ENCODE measurements at regions not wholly inside any gene's neighbourhood (a gene's known extent, or its start where the extent isn't known, plus 50 kb on each side); places are given as distances from the start of the nearest gene placed in this dataset.

- Histone ChIP-seq H3K4me3 (ENCODE audit: low read depth, low read length) (no peak overlapping the region), H3K27me3 (replicated peaks; ENCODE audit: control insufficient read depth, insufficient read depth, low read length) (no peaks in the 10 kb centered on the region), H3K9me3 (no peaks in the 10 kb centered on the region), H3K4me1 (no peaks in the 10 kb centered on the region), H3K36me3 (ENCODE audit: control insufficient read depth, insufficient read depth, low read length) (no peaks in the 10 kb centered on the region)
- Mint-ChIP-seq H3K9me3 (ENCODE audit: unreplicated experiment) (no peaks in the 10 kb centered on the region), H3K4me3 (ENCODE audit: unreplicated experiment) (no peak overlapping the region), H3K27me3 (ENCODE audit: insufficient read depth, unreplicated experiment) (no peaks in the 10 kb centered on the region), H3K27ac (ENCODE audit: unreplicated experiment) (no peak overlapping the region), H3K4me1 (ENCODE audit: low read depth, unreplicated experiment) (no peaks in the 10 kb centered on the region), H3K36me3 (ENCODE audit: insufficient read depth, unreplicated experiment) (no peaks in the 10 kb centered on the region)
- no TSS peak for BruUV-seq (replicated peaks)
- CTCF ChIA-PET, result no interaction called here
- DNase-seq, result no peak
- POLR2A ChIA-PET, result no interaction called here
- intact Hi-C loops (cut with micrococcal nuclease; ENCODE audit: unreplicated experiment), result no loop called here
- TF ChIP-seq CTCF (IDR thresholded peaks at IDR 0.05; ENCODE audit: insufficient read depth in 1 of 2, low read depth in 1 of 2, low read length in 1 of 2, severe bottlenecking in 1 of 2, unreplicated experiment in 1 of 2), result no peak
Measured at GRCh38 chr4:160142579-160142978, 1039.7 kb downstream of the RAPGEF2 start.

GRCh38 chr4:160143574-160143973 is 1040.7 kb downstream of the RAPGEF2 start:
- H3K4me3 ChIP-seq (ENCODE audit: low read depth, low read length), result no peak overlapping the region
- TF ChIP-seq CTCF (IDR thresholded peaks at IDR 0.05; ENCODE audit: insufficient read depth in 1 of 2, low read depth in 1 of 2, low read length in 1 of 2, severe bottlenecking in 1 of 2, unreplicated experiment in 1 of 2), result no peak
- intact Hi-C loops (cut with micrococcal nuclease; ENCODE audit: unreplicated experiment), result no loop called here
- H3K27me3 Mint-ChIP-seq (ENCODE audit: insufficient read depth, unreplicated experiment), result no peaks in the 10 kb centered on the region
- H3K36me3 ChIP-seq (ENCODE audit: control insufficient read depth, insufficient read depth, low read length), result no peaks in the 10 kb centered on the region
- H3K4me3 Mint-ChIP-seq (ENCODE audit: unreplicated experiment), result no peak overlapping the region
- no peaks in the 10 kb centered on the region for H3K9me3 ChIP-seq
- H3K4me1 Mint-ChIP-seq (ENCODE audit: low read depth, unreplicated experiment), result no peaks in the 10 kb centered on the region
- no peaks in the 10 kb centered on the region for H3K27me3 ChIP-seq (replicated peaks; ENCODE audit: control insufficient read depth, insufficient read depth, low read length)
- POLR2A ChIA-PET, result no interaction called here
- CTCF ChIA-PET, result no interaction called here
- H3K27ac Mint-ChIP-seq (ENCODE audit: unreplicated experiment), result no peak overlapping the region
- no peak for DNase-seq
- H3K4me1 ChIP-seq, result no peaks in the 10 kb centered on the region
- no peaks in the 10 kb centered on the region for H3K9me3 Mint-ChIP-seq (ENCODE audit: unreplicated experiment)
- H3K36me3 Mint-ChIP-seq (ENCODE audit: insufficient read depth, unreplicated experiment), result no peaks in the 10 kb centered on the region
- BruUV-seq (replicated peaks), result no TSS peak

- H3K27me3 ChIP-seq (replicated peaks; ENCODE audit: control insufficient read depth, insufficient read depth, low read length), result no peaks in the 10 kb centered on the region
- BruUV-seq (replicated peaks), result no TSS peak
- TF ChIP-seq CTCF (IDR thresholded peaks at IDR 0.05; ENCODE audit: insufficient read depth in 1 of 2, low read depth in 1 of 2, low read length in 1 of 2, severe bottlenecking in 1 of 2, unreplicated experiment in 1 of 2), result no peak
- intact Hi-C loops (cut with micrococcal nuclease; ENCODE audit: unreplicated experiment), result no loop called here
- Mint-ChIP-seq H3K4me1 (ENCODE audit: low read depth, unreplicated experiment) (no peaks in the 10 kb centered on the region), H3K9me3 (ENCODE audit: unreplicated experiment) (no peaks in the 10 kb centered on the region), H3K27ac (ENCODE audit: unreplicated experiment) (no peak overlapping the region), H3K27me3 (ENCODE audit: insufficient read depth, unreplicated experiment) (no peaks in the 10 kb centered on the region), H3K36me3 (ENCODE audit: insufficient read depth, unreplicated experiment) (no peaks in the 10 kb centered on the region), H3K4me3 (ENCODE audit: unreplicated experiment) (no peak overlapping the region)
- ChIA-PET POLR2A (no interaction called here), CTCF (no interaction called here)
- DNase-seq, result no peak
- no peaks in the 10 kb centered on the region for H3K4me1 ChIP-seq
- no peak overlapping the region for H3K4me3 ChIP-seq (ENCODE audit: low read depth, low read length)
- no peaks in the 10 kb centered on the region for H3K36me3 ChIP-seq (ENCODE audit: control insufficient read depth, insufficient read depth, low read length)
- no peaks in the 10 kb centered on the region for H3K9me3 ChIP-seq
Measured at GRCh38 chr4:160159457-160159856, 1056.6 kb downstream of the RAPGEF2 start.

Measured in Caco-2 (cell line).